ENCODE measurements at regions not wholly inside any gene's neighbourhood (a gene's known extent, or its start where the extent isn't known, plus 50 kb on each side); places are given as distances from the start of the nearest gene placed in this dataset.

- no peak for DNase-seq
Measured at GRCh38 chr3:178258121-178258520, 278.1 kb upstream of the KCNMB2 start.

- no peak for DNase-seq
Measured at GRCh38 chr3:178259703-178260102, 276.5 kb upstream of the KCNMB2 start.

GRCh38 chr3:178260887-178261565 lies 275.2 kb upstream of the KCNMB2 start:
- no peak for DNase-seq

- DNase-seq: no peak
Measured at GRCh38 chr3:178263236-178263916, 272.9 kb upstream of the KCNMB2 start.

GRCh38 chr3:178267158-178267844 lies 268.9 kb upstream of the KCNMB2 start:
- DNase-seq: no peak

GRCh38 chr3:178270838-178271237 lies 265.4 kb upstream of the KCNMB2 start:
- no peak for DNase-seq

- no peak for DNase-seq
Measured at GRCh38 chr3:178271740-178272387, 264.4 kb upstream of the KCNMB2 start.

- no peak for DNase-seq
Measured at GRCh38 chr3:178272841-178273240, 263.4 kb upstream of the KCNMB2 start.

GRCh38 chr3:178274711-178275110 lies 261.5 kb upstream of the KCNMB2 start:
- no peak for DNase-seq

- no peak for DNase-seq
Measured at GRCh38 chr3:178275311-178275710, 260.9 kb upstream of the KCNMB2 start.

GRCh38 chr3:178275793-178276192 lies 260.4 kb upstream of the KCNMB2 start:
- no peak for DNase-seq

- DNase-seq: no peak
Measured at GRCh38 chr3:178277605-178278004, 258.6 kb upstream of the KCNMB2 start.

- DNase-seq: no peak
Measured at GRCh38 chr3:178283561-178283960, 252.7 kb upstream of the KCNMB2 start.

- no peak for DNase-seq
Measured at GRCh38 chr3:178284181-178284580, 252.1 kb upstream of the KCNMB2 start.

GRCh38 chr3:178288074-178288473 lies 248.2 kb upstream of the KCNMB2 start:
- DNase-seq: no peak

GRCh38 chr3:178289544-178290160 lies 246.6 kb upstream of the KCNMB2 start:
- no peak for DNase-seq

- DNase-seq: no peak
Measured at GRCh38 chr3:178291574-178292370, 244.5 kb upstream of the KCNMB2 start.

GRCh38 chr3:178295292-178295912 lies 240.8 kb upstream of the KCNMB2 start:
- no peak for DNase-seq

- no peak for DNase-seq
Measured at GRCh38 chr3:178297199-178297598, 239.0 kb upstream of the KCNMB2 start.

GRCh38 chr3:178297740-178298139 lies 238.5 kb upstream of the KCNMB2 start:
- no peak for DNase-seq

GRCh38 chr3:178300441-178300959 lies 235.7 kb upstream of the KCNMB2 start:
- DNase-seq: no peak

Data from DMS153 (cell line).